ENCODE measurements at regions not wholly inside any gene's neighbourhood (a gene's known extent, or its start where the extent isn't known, plus 50 kb on each side); places are given as distances from the start of the nearest gene placed in this dataset.

DNA sequence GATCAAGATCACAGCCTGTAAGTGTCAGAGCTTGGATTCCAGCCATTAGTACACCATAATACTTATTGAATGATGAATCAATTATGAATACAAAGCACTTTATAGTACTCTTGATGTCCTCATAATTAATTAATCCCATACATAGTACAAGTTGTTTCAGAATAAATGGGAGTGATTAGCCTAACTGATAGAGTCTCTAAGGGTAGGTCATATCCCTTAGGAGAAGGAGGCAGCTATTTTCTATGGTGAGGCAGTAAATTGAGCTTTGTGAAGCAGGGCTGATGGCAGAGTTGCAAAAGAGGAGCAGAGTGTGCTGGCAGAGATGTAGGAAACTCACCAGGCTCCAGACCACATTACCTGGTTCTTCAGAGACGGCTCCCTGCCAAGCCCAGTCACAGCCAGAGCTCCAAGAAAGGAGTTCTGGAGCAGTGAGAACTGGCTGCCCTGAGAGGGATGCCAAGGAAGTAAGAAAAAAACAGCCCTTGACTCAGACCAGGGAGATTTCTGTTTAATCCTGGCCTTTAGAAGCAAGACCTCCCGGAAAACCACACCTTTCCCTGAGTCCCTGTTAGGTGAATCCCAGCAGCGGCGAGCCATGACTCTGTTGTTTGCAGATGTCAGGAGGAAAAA is 112.9 kb downstream of the SH3TC2 start:
- BruUV-seq (replicated peaks): no TSS peak
- in situ Hi-C loops (cut with HindIII; ENCODE audit: extremely low pct_ligation_motif_present, low pct_unique_long_range_greater_than_20kb) (no loop called here), intact Hi-C loops (cut with micrococcal nuclease; ENCODE audit: unreplicated experiment) (no loop called here)
- Histone ChIP-seq H3K27me3 (ENCODE audit: control insufficient read depth in 1 of 2, insufficient read depth in 2 of 2, low read length in 2 of 2) (0 out of 5 replicates have a peak, but pooled peaks cover 0 to 5% of the 10 kb centered on the region in 2 experiments), H3K79me2 (ENCODE audit: insufficient read depth, low read length) (no peaks in the 10 kb centered on the region), H3K4me2 (ENCODE audit: low read depth, low read length) (no peak overlapping the region), H3K4me3 (replicated peaks in 1 of 3; ENCODE audit: insufficient read depth in 1 of 3, low read depth in 2 of 3, low read length in 3 of 3) (no peak overlapping the region), H3K9me3 (ENCODE audit: low read length) (no peaks in the 10 kb centered on the region), H3K36me3 (replicated peaks in 1 of 2; ENCODE audit: control insufficient read depth in 1 of 2, insufficient read depth in 2 of 2, low read length in 2 of 2) (no peaks in the 10 kb centered on the region), H2AFZ (ENCODE audit: low read length) (no peak overlapping the region), H3K27ac (ENCODE audit: extremely low read length, insufficient read depth, low read length) (no peak overlapping the region), H3K4me1 (ENCODE audit: insufficient read depth, low read length) (no peaks in the 10 kb centered on the region), H3K9ac (ENCODE audit: insufficient read depth, low read depth, low read length) (no peak overlapping the region), H4K20me1 (ENCODE audit: insufficient read depth, low read length) (no peaks in the 10 kb centered on the region)
- 16% methylated on average over 4 of the region's 4 CpGs for WGBS (ENCODE audit: low lambda C conversion rate)
- ATAC-seq: no peak
- no peak for DNase-seq (ENCODE audit: low spot score)
- CTCF ChIA-PET (ENCODE audit: low intra/inter-chr PET ratio, low total read pairs): no interaction called here
- POLR2A ChIA-PET: no interaction called here
- no peak for FAIRE-seq
- TF ChIP-seq ZNF136 (CRISPR knock-in tag; IDR thresholded peaks at IDR 0.05; ENCODE audit: low read depth): no peak
- no peak for TF ChIP-seq DPF2 (CRISPR knock-in tag; IDR thresholded peaks at IDR 0.05; ENCODE audit: borderline replicate concordance, low read depth)
- TF ChIP-seq ATF7 (IDR thresholded peaks at IDR 0.05): no peak
- no peak for TF ChIP-seq ATF7 (CRISPR knock-in tag; IDR thresholded peaks at IDR 0.05)
- TF ChIP-seq ZNF546 (CRISPR knock-in tag; conservative IDR thresholded peaks at IDR 0.05): no peak
- TF ChIP-seq ZNF607 (CRISPR knock-in tag; IDR thresholded peaks at IDR 0.05; ENCODE audit: borderline replicate concordance): no peak
- TF ChIP-seq ZBTB7A (CRISPR knock-in tag; IDR thresholded peaks at IDR 0.05): no peak
- TF ChIP-seq CBX5 (CRISPR knock-in tag; IDR thresholded peaks at IDR 0.05; ENCODE audit: borderline replicate concordance): no peak
- TF ChIP-seq ZFY (CRISPR knock-in tag; IDR thresholded peaks at IDR 0.05): no peak
- TF ChIP-seq ZNF615 (CRISPR knock-in tag; IDR thresholded peaks at IDR 0.05; ENCODE audit: borderline replicate concordance): no peak
- no peak for TF ChIP-seq FOXC1 (CRISPR knock-in tag; IDR thresholded peaks at IDR 0.05; ENCODE audit: borderline replicate concordance)
- no peak for TF ChIP-seq ETV5 (CRISPR knock-in tag; IDR thresholded peaks at IDR 0.05; ENCODE audit: borderline replicate concordance)
- TF ChIP-seq ZNF333 (CRISPR knock-in tag; IDR thresholded peaks at IDR 0.05; ENCODE audit: borderline replicate concordance): no peak
- no peak for TF ChIP-seq ZBTB20 (CRISPR knock-in tag; IDR thresholded peaks at IDR 0.05; ENCODE audit: borderline replicate concordance, low read depth)
- no peak for TF ChIP-seq ZNF101 (CRISPR knock-in tag; IDR thresholded peaks at IDR 0.05; ENCODE audit: borderline replicate concordance, low read depth)
- no peak for TF ChIP-seq ZNF160 (CRISPR knock-in tag; IDR thresholded peaks at IDR 0.05)

Measured in HepG2 (cell line).